Inflammatory macrophage treated with lipopolysaccharide for 4 hours (primary cell): ENCODE measurements at regions not wholly inside any gene's neighbourhood (a gene's known extent, or its start where the extent isn't known, plus 50 kb on each side); places are given as distances from the start of the nearest gene placed in this dataset.

Experiments
- DNase-seq: peaks from one replicate; pipeline ENCODE4 v3.0.0-alpha.2; 2020

- DNase-seq = no peak
These were observed 148.2 kb upstream of the FSTL4 start for GRCh38 chr5:133760532-133760931.

GRCh38 chr5:133758641-133759040 is 146.3 kb upstream of the FSTL4 start:
- no peak for DNase-seq

- no peak for DNase-seq
These were observed 145.1 kb upstream of the FSTL4 start for GRCh38 chr5:133757396-133757945.

- DNase-seq = no peak
These were observed 144.4 kb upstream of the FSTL4 start for GRCh38 chr5:133756756-133757155.

- no peak for DNase-seq
These were observed 143.7 kb upstream of the FSTL4 start for GRCh38 chr5:133756036-133756435.

- peak; percentile 28 for DNase-seq
These were observed 142.3 kb upstream of the FSTL4 start for GRCh38 chr5:133754575-133755169.

GRCh38 chr5:133753856-133754255 is 141.5 kb upstream of the FSTL4 start:
- DNase-seq = no peak

GRCh38 chr5:133751846-133752245 is 139.5 kb upstream of the FSTL4 start:
- no peak for DNase-seq

GRCh38 chr5:133751421-133751820 is 139.1 kb upstream of the FSTL4 start:
- no peak for DNase-seq

- DNase-seq = no peak
These were observed 138.5 kb upstream of the FSTL4 start for GRCh38 chr5:133750856-133751255.

GRCh38 chr5:133750356-133750755 is 138.0 kb upstream of the FSTL4 start:
- DNase-seq = no peak

GRCh38 chr5:133749331-133749985 is 137.1 kb upstream of the FSTL4 start:
- DNase-seq = no peak

GRCh38 chr5:133746834-133747233 is 134.5 kb upstream of the FSTL4 start:
- DNase-seq = peak; percentile 1

GRCh38 chr5:133744960-133745308 is 132.6 kb upstream of the FSTL4 start:
- DNase-seq = no peak

- DNase-seq = no peak
These were observed 132.0 kb upstream of the FSTL4 start for GRCh38 chr5:133744051-133744959.

- no peak for DNase-seq
These were observed 130.2 kb upstream of the FSTL4 start for GRCh38 chr5:133742431-133742988.

- no peak for DNase-seq
These were observed 129.5 kb upstream of the FSTL4 start for GRCh38 chr5:133741818-133742355.

- no peak for DNase-seq
These were observed 129.1 kb upstream of the FSTL4 start for GRCh38 chr5:133741396-133741795.

- DNase-seq = no peak
These were observed 126.9 kb upstream of the FSTL4 start for GRCh38 chr5:133739181-133739780.

- no peak for DNase-seq
These were observed 125.9 kb upstream of the FSTL4 start for GRCh38 chr5:133738271-133738670.

GRCh38 chr5:133736512-133736911 is 124.2 kb upstream of the FSTL4 start:
- no peak for DNase-seq

GRCh38 chr5:133735346-133735745 is 123.0 kb upstream of the FSTL4 start:
- DNase-seq = no peak

- DNase-seq = no peak
These were observed 122.6 kb upstream of the FSTL4 start for GRCh38 chr5:133734916-133735315.
